Osteocyte (in vitro differentiated cells): ENCODE measurements at regions not wholly inside any gene's neighbourhood (a gene's known extent, or its start where the extent isn't known, plus 50 kb on each side); places are given as distances from the start of the nearest gene placed in this dataset.

Experiments
- DNase-seq: peaks from one replicate; pipeline ENCODE4 v3.0.0; 2021; ENCODE audit warnings: mixed read lengths; ENCODE audit not compliant: unreplicated experiment; ENCODE audit errors: extremely low spot score
- H3K27ac Mint-ChIP-seq: one replicate; pipeline ENCODE4 v1.8.0; 2021; ENCODE audit warnings: mild to moderate bottlenecking, mixed read lengths; ENCODE audit not compliant: unreplicated experiment
- H3K27me3 Mint-ChIP-seq: one replicate; pipeline ENCODE4 v1.8.0; 2021; ENCODE audit warnings: mixed read lengths; ENCODE audit not compliant: unreplicated experiment
- H3K36me3 Mint-ChIP-seq: one replicate; pipeline ENCODE4 v1.8.0; 2021; ENCODE audit warnings: mixed read lengths; ENCODE audit not compliant: unreplicated experiment
- H3K4me1 Mint-ChIP-seq: one replicate; pipeline ENCODE4 v1.8.0; 2021; ENCODE audit warnings: mixed read lengths; ENCODE audit not compliant: unreplicated experiment
- H3K4me3 Mint-ChIP-seq: one replicate; pipeline ENCODE4 v1.8.0; 2021; ENCODE audit warnings: mild to moderate bottlenecking, moderate library complexity, mixed read lengths; ENCODE audit not compliant: unreplicated experiment
- H3K9me3 Mint-ChIP-seq: one replicate; pipeline ENCODE4 v1.8.0; 2021; ENCODE audit warnings: mixed read lengths; ENCODE audit not compliant: unreplicated experiment
- TF ChIP-seq, protein P1 (sequence below): fragments of 200-600 bp; sonication (generic); IDR thresholded peaks from 2 replicates; pipeline ENCODE4 v1.5.0; 2021; ENCODE audit warnings: antibody characterized with exemption, mild to moderate bottlenecking, moderate library complexity

DNA sequence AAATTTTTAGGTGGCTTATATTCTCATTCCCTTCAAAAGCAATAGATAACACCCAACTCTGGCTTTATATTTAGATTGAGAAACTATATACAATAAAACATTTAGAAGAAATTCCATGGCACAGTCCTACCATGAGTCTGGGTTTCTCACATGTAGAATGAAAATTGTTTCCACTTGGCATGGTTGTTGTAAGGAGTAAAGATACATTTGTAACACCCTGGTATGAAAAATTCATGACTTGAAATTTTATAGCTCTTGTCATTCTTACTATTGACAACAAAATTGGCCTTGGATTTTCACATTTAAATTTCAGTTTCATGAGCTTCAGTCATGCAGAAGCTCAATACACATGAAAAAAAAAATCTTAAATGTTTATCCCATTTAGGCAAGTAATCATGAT lies 92.5 kb upstream of the CBLN2 start:
- Mint-ChIP-seq H3K36me3 (no peaks in the 10 kb centered on the region), H3K9me3 (no peaks in the 10 kb centered on the region), H3K27ac (no peak overlapping the region), H3K4me1 (no peaks in the 10 kb centered on the region), H3K4me3 (no peak overlapping the region), H3K27me3 (peaks cover 8% of the 10 kb centered on the region)
- TF ChIP-seq, protein P1, sequence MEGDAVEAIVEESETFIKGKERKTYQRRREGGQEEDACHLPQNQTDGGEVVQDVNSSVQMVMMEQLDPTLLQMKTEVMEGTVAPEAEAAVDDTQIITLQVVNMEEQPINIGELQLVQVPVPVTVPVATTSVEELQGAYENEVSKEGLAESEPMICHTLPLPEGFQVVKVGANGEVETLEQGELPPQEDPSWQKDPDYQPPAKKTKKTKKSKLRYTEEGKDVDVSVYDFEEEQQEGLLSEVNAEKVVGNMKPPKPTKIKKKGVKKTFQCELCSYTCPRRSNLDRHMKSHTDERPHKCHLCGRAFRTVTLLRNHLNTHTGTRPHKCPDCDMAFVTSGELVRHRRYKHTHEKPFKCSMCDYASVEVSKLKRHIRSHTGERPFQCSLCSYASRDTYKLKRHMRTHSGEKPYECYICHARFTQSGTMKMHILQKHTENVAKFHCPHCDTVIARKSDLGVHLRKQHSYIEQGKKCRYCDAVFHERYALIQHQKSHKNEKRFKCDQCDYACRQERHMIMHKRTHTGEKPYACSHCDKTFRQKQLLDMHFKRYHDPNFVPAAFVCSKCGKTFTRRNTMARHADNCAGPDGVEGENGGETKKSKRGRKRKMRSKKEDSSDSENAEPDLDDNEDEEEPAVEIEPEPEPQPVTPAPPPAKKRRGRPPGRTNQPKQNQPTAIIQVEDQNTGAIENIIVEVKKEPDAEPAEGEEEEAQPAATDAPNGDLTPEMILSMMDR: no peak
- DNase-seq: no peak

DNA sequence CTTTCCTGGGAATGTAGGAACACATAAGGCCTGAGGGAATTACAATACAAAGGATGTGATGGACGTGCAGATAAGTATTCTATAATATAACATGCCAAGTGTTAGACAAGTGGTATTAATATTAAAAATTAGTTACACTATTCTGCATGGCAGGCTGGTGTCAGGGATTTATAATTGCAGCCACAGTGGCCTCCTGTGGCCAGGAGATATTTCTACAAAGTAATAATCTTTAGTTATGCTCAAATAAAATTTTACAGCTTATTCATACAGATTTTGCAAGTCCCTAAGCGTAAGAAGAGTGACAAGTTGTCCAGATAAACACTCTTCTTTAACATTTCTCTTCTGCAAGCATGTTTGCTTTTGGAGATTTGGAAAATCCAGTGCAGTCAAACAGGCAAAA lies 90.4 kb upstream of the CBLN2 start:
- no peak overlapping the region for H3K27ac Mint-ChIP-seq
- H3K36me3 Mint-ChIP-seq: no peaks in the 10 kb centered on the region
- no peaks in the 10 kb centered on the region for H3K4me1 Mint-ChIP-seq
- TF ChIP-seq, protein P1: no peak
- H3K4me3 Mint-ChIP-seq: no peak overlapping the region
- peaks cover 8% of the 10 kb centered on the region for H3K27me3 Mint-ChIP-seq
- H3K9me3 Mint-ChIP-seq: no peaks in the 10 kb centered on the region
- DNase-seq: no peak

DNA sequence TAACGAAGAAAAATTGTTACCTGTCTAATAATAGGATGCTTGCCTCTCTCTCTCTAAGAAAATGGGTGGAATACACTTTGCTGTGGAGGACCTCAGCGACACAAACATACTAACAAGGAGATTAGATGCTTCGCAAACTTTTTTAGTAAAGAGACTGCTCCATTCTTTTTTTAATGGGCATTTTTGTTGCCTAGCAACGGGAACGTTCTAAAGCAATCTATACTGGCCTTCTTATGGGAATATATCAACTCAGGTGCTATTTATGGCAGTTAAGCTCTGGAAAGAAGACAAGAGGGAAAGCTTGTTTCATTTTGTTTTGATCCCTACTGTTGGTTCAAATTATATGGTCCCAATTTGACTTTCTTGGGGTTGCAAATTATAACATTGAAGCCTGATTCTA lies 86.8 kb upstream of the CBLN2 start:
- H3K36me3 Mint-ChIP-seq: no peaks in the 10 kb centered on the region
- no peaks in the 10 kb centered on the region for H3K4me1 Mint-ChIP-seq
- no peaks in the 10 kb centered on the region for H3K9me3 Mint-ChIP-seq
- H3K4me3 Mint-ChIP-seq: no peak overlapping the region
- H3K27ac Mint-ChIP-seq: no peak overlapping the region
- TF ChIP-seq, protein P1: no peak
- peaks cover 8% of the 10 kb centered on the region for H3K27me3 Mint-ChIP-seq
- DNase-seq: no peak

DNA sequence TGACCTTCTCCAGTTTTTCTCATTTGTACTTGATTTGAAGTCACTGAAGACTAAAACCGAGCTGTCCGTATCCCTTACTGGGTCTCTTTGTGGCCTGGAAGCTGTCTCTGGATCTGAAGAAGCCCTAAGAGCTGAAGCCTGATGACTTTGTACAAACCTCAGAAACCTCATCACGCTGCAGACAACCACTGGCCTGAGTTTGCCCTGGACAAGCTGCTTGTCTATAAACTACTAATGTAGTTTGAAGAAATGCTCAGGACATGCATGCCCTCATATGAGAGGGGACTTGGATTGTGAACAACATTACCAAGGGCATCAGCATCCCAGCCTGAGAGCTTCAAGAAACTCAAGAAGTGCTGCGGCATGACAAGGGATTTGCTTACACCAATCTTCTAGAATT lies 79.3 kb upstream of the CBLN2 start:
- no peak for DNase-seq
- no peaks in the 10 kb centered on the region for H3K4me1 Mint-ChIP-seq
- H3K4me3 Mint-ChIP-seq: no peak overlapping the region
- H3K36me3 Mint-ChIP-seq: no peaks in the 10 kb centered on the region
- no peaks in the 10 kb centered on the region for H3K9me3 Mint-ChIP-seq
- TF ChIP-seq, protein P1: no peak
- no peak overlapping the region for H3K27ac Mint-ChIP-seq
- no peaks in the 10 kb centered on the region for H3K27me3 Mint-ChIP-seq

DNA sequence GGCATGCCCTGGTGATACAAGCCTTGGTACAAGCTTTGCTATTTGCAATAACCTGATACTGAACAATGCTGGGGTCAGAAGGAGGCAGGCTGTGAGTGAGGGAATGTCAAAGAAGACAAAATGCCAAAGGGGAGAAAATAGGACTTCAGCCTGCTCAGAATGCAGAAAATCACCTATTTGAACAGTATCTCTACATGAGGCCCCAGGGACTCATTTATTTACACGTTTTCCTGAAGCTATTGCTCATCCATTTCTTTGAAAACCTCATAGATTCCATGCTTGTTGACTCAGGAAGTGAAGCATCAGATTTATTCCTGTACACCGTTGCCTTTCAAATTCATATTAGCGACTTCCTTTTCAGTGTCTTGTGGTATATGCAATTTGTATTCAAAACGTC lies 69.4 kb upstream of the CBLN2 start:
- no peak for DNase-seq
- no peaks in the 10 kb centered on the region for H3K27me3 Mint-ChIP-seq
- H3K36me3 Mint-ChIP-seq: no peaks in the 10 kb centered on the region
- TF ChIP-seq, protein P1: no peak
- no peaks in the 10 kb centered on the region for H3K4me1 Mint-ChIP-seq
- no peak overlapping the region for H3K4me3 Mint-ChIP-seq
- H3K9me3 Mint-ChIP-seq: peaks cover 21% of the 10 kb centered on the region
- no peak overlapping the region for H3K27ac Mint-ChIP-seq
